ENCODE measurements at regions not wholly inside any gene's neighbourhood (a gene's known extent, or its start where the extent isn't known, plus 50 kb on each side); places are given as distances from the start of the nearest gene placed in this dataset.

GRCh38 chr6:149225946-149226345 lies 91.6 kb upstream of the TAB2 start:
- no TSS peak for BruUV-seq (replicated peaks)
- TF ChIP-seq EZH2 (IDR thresholded peaks at IDR 0.05; ENCODE audit: borderline replicate concordance, low read depth, low read length, poor library complexity, severe bottlenecking) (no peak), CTCF (conservative IDR thresholded peaks at IDR 0.05; ENCODE audit: low read depth, low read length) (no peak)
- intact Hi-C loops (cut with micrococcal nuclease; ENCODE audit: unreplicated experiment) = no loop called here
- H3K27me3 ChIP-seq (replicated peaks; ENCODE audit: insufficient read depth, low read depth, low read length, poor library complexity) = no peaks in the 10 kb centered on the region
- DNase-seq (ENCODE audit: low spot score) = no peak
- no peaks in the 10 kb centered on the region for H3K36me3 ChIP-seq (ENCODE audit: insufficient read depth, low read length, poor library complexity, severe bottlenecking)
- CTCF ChIA-PET = no interaction called here
- no peak overlapping the region for H3K27ac ChIP-seq (ENCODE audit: low read depth, low read length, poor library complexity, severe bottlenecking)
- no peak overlapping the region for H3K4me3 ChIP-seq (ENCODE audit: low read depth, low read length, poor library complexity, severe bottlenecking)
- POLR2A ChIA-PET (ENCODE audit: low non-redundant PET) = no interaction called here
- no peaks in the 10 kb centered on the region for H3K9me3 ChIP-seq (ENCODE audit: low read depth, low read length, poor library complexity, severe bottlenecking)
- H3K4me1 ChIP-seq (ENCODE audit: insufficient read depth, low read length, poor library complexity, severe bottlenecking) = peaks cover 7% of the 10 kb centered on the region

GRCh38 chr6:149227796-149228195 lies 89.7 kb upstream of the TAB2 start:
- intact Hi-C loops (cut with micrococcal nuclease; ENCODE audit: unreplicated experiment) = no loop called here
- peaks cover 7% of the 10 kb centered on the region for H3K4me1 ChIP-seq (ENCODE audit: insufficient read depth, low read length, poor library complexity, severe bottlenecking)
- no peaks in the 10 kb centered on the region for H3K27me3 ChIP-seq (replicated peaks; ENCODE audit: insufficient read depth, low read depth, low read length, poor library complexity)
- POLR2A ChIA-PET (ENCODE audit: low non-redundant PET) = no interaction called here
- no TSS peak for BruUV-seq (replicated peaks)
- TF ChIP-seq CTCF (conservative IDR thresholded peaks at IDR 0.05; ENCODE audit: low read depth, low read length) (no peak), EZH2 (IDR thresholded peaks at IDR 0.05; ENCODE audit: borderline replicate concordance, low read depth, low read length, poor library complexity, severe bottlenecking) (no peak)
- no peaks in the 10 kb centered on the region for H3K9me3 ChIP-seq (ENCODE audit: low read depth, low read length, poor library complexity, severe bottlenecking)
- H3K27ac ChIP-seq (ENCODE audit: low read depth, low read length, poor library complexity, severe bottlenecking) = no peak overlapping the region
- no peak overlapping the region for H3K4me3 ChIP-seq (ENCODE audit: low read depth, low read length, poor library complexity, severe bottlenecking)
- DNase-seq (ENCODE audit: low spot score) = no peak
- no peaks in the 10 kb centered on the region for H3K36me3 ChIP-seq (ENCODE audit: insufficient read depth, low read length, poor library complexity, severe bottlenecking)
- CTCF ChIA-PET = no interaction called here

- H3K36me3 ChIP-seq (ENCODE audit: insufficient read depth, low read length, poor library complexity, severe bottlenecking) = no peaks in the 10 kb centered on the region
- no peak for DNase-seq (ENCODE audit: low spot score)
- intact Hi-C loops (cut with micrococcal nuclease; ENCODE audit: unreplicated experiment) = no loop called here
- ChIA-PET POLR2A (ENCODE audit: low non-redundant PET) (no interaction called here), CTCF (no interaction called here)
- no peak overlapping the region for H3K27ac ChIP-seq (ENCODE audit: low read depth, low read length, poor library complexity, severe bottlenecking)
- H3K4me1 ChIP-seq (ENCODE audit: insufficient read depth, low read length, poor library complexity, severe bottlenecking) = peaks cover 7% of the 10 kb centered on the region
- BruUV-seq (replicated peaks) = no TSS peak
- no peak overlapping the region for H3K4me3 ChIP-seq (ENCODE audit: low read depth, low read length, poor library complexity, severe bottlenecking)
- no peaks in the 10 kb centered on the region for H3K9me3 ChIP-seq (ENCODE audit: low read depth, low read length, poor library complexity, severe bottlenecking)
- no peaks in the 10 kb centered on the region for H3K27me3 ChIP-seq (replicated peaks; ENCODE audit: insufficient read depth, low read depth, low read length, poor library complexity)
- TF ChIP-seq CTCF (conservative IDR thresholded peaks at IDR 0.05; ENCODE audit: low read depth, low read length) (no peak), EZH2 (IDR thresholded peaks at IDR 0.05; ENCODE audit: borderline replicate concordance, low read depth, low read length, poor library complexity, severe bottlenecking) (no peak)
Observed at GRCh38 chr6:149228311-149228955, 89.1 kb upstream of the TAB2 start.
